Mesenchymal stem cell (in vitro differentiated cells and primary cell): ENCODE measurements at regions not wholly inside any gene's neighbourhood (a gene's known extent, or its start where the extent isn't known, plus 50 kb on each side); places are given as distances from the start of the nearest gene placed in this dataset.

ENCODE experiments used
- DNase-seq: peaks from one replicate; pipeline ENCODE4 v3.0.0-alpha.2; 2013
- H2AFZ ChIP-seq: one replicate; pipeline ENCODE4 v1.6.1; 2013; ENCODE audit warnings: low read depth, mild to moderate bottlenecking, control low read depth, inconsistent platforms, low read length, moderate library complexity
- H2AK5ac ChIP-seq: 2 replicates; pipeline ENCODE4 v1.6.1; 2013; ENCODE audit warnings: low read length, moderate library complexity, mild to moderate bottlenecking, inconsistent platforms; ENCODE audit not compliant: severe bottlenecking
- H2BK120ac ChIP-seq: one replicate; pipeline ENCODE4 v1.6.1; 2013; ENCODE audit warnings: low read depth, mild to moderate bottlenecking, inconsistent platforms, low read length, moderate library complexity
- H2BK12ac ChIP-seq, 2 experiments: one replicate each; pipeline ENCODE4 v1.6.1; 2013; ENCODE audit warnings: inconsistent platforms in 2 of 2, low read length in 2 of 2, mild to moderate bottlenecking in 2 of 2, moderate library complexity in 2 of 2, control low read depth in 1 of 2
- H2BK15ac ChIP-seq: one replicate; pipeline ENCODE4 v1.6.1; 2013; ENCODE audit warnings: mild to moderate bottlenecking, low read depth, inconsistent platforms; ENCODE audit not compliant: poor library complexity, severe bottlenecking
- H2BK5ac ChIP-seq: 2 replicates; pipeline ENCODE4 v1.6.1; 2013; ENCODE audit warnings: low read depth, mild to moderate bottlenecking, low read length, control low read depth, inconsistent platforms; ENCODE audit not compliant: poor library complexity, severe bottlenecking
- H3K14ac ChIP-seq, 2 experiments: one replicate each; pipeline ENCODE4 v1.6.1; 2013; ENCODE audit warnings: inconsistent platforms in 2 of 2, low read length in 2 of 2, control low read depth in 1 of 2, mild to moderate bottlenecking in 1 of 2, moderate library complexity in 1 of 2
- H3K18ac ChIP-seq, 2 experiments: one replicate each; pipeline ENCODE4 v1.6.1; 2013; ENCODE audit warnings: inconsistent platforms in 2 of 2, low read length in 2 of 2, control low read depth in 1 of 2, low read depth in 1 of 2, mild to moderate bottlenecking in 1 of 2
- H3K23ac ChIP-seq, 2 experiments: one replicate each; pipeline ENCODE4 v1.6.1; 2013; ENCODE audit warnings: inconsistent platforms in 2 of 2, low read length in 2 of 2, mild to moderate bottlenecking in 2 of 2, moderate library complexity in 2 of 2, control low read depth in 1 of 2
- H3K27ac ChIP-seq: 2 replicates; pipeline ENCODE4 v1.5.1; 2013; ENCODE audit warnings: mild to moderate bottlenecking, moderate library complexity, low read length, control low read depth, inconsistent platforms; ENCODE audit not compliant: poor library complexity, severe bottlenecking
- H3K27me3 ChIP-seq, 2 experiments: 2 replicates each; pipeline versions ENCODE4 v1.6.1 to v1.7.0; 2013; ENCODE audit warnings: low read length in 2 of 2, mild to moderate bottlenecking in 2 of 2, moderate library complexity in 2 of 2, control low read depth in 1 of 2, inconsistent platforms in 1 of 2; ENCODE audit not compliant: control insufficient read depth in 1 of 2, insufficient read depth in 1 of 2
- H3K36me3 ChIP-seq, 2 experiments: 2 replicates each; pipeline versions ENCODE4 v1.6.1 to v1.7.0; 2013; ENCODE audit warnings: low read length in 2 of 2, control low read depth in 1 of 2, inconsistent platforms in 1 of 2, low read depth in 1 of 2, mild to moderate bottlenecking in 1 of 2; ENCODE audit not compliant: insufficient read depth in 2 of 2, control insufficient read depth in 1 of 2
- H3K4ac ChIP-seq, 2 experiments: one replicate each; pipeline ENCODE4 v1.6.1; 2013; ENCODE audit warnings: inconsistent platforms in 2 of 2, low read length in 2 of 2, mild to moderate bottlenecking in 2 of 2, moderate library complexity in 2 of 2, control low read depth in 1 of 2, low read depth in 1 of 2
- H3K4me1 ChIP-seq: 2 replicates; pipeline ENCODE4 v1.6.1; 2013; ENCODE audit warnings: low read depth, low read length, control low read depth; ENCODE audit not compliant: control insufficient read depth, insufficient read depth
- H3K4me2 ChIP-seq: 2 replicates; pipeline ENCODE4 v1.6.1; 2013; ENCODE audit warnings: low read length, mild to moderate bottlenecking, inconsistent platforms; ENCODE audit not compliant: poor library complexity, severe bottlenecking
- H3K4me3 ChIP-seq, 2 experiments: 2 replicates each; pipeline versions ENCODE4 v1.5.1 to v1.7.0; 2013; ENCODE audit warnings: low read length in 2 of 2, mild to moderate bottlenecking in 2 of 2, control low read depth in 1 of 2, low read depth in 1 of 2; ENCODE audit not compliant: insufficient read depth in 1 of 2
- H3K79me1 ChIP-seq: replicated peaks from 2 replicates; pipeline ENCODE4 v1.6.1; 2013; ENCODE audit warnings: mild to moderate bottlenecking, control low read depth, low read length, inconsistent platforms; ENCODE audit not compliant: poor library complexity, severe bottlenecking
- H3K9ac ChIP-seq: 2 replicates; pipeline ENCODE4 v1.7.0; 2013; ENCODE audit warnings: mild to moderate bottlenecking, low read length, moderate library complexity
- H3K9me3 ChIP-seq: 2 replicates; pipeline ENCODE4 v1.7.0; 2013; ENCODE audit warnings: mild to moderate bottlenecking, low read length; ENCODE audit not compliant: control insufficient read depth
- H4K8ac ChIP-seq: one replicate; pipeline ENCODE4 v1.6.1; 2013; ENCODE audit warnings: inconsistent platforms, mild to moderate bottlenecking, low read length, moderate library complexity
- H4K91ac ChIP-seq: one replicate; pipeline ENCODE4 v1.6.1; 2013; ENCODE audit warnings: mild to moderate bottlenecking, low read length, inconsistent platforms
- WGBS: methylation state at CpG from one replicate; pipeline ENCODE4 v1.1.7; 2013; ENCODE audit warnings: mixed read lengths; 5-methylcytosine and 5-hydroxymethylcytosine counted together

GRCh38 chr13:44106266-44107152 is 226.8 kb downstream of the LACC1 start:
- Histone ChIP-seq H3K9me3 (peaks cover 32% of the 10 kb centered on the region), H3K4me3 (no peak overlapping the region), H3K14ac (no peak overlapping the region), H3K27ac (no peak overlapping the region), H2AK5ac (no peak overlapping the region), H2BK12ac (peak overlapping the region in 1 of 2 experiments; percentile 34), H3K36me3 (no peaks in the 10 kb centered on the region), H3K4me2 (no peak overlapping the region), H2AFZ (no peak overlapping the region), H2BK5ac (no peak overlapping the region), H3K23ac (no peak overlapping the region), H4K91ac (no peak overlapping the region), H3K18ac (no peak overlapping the region), H3K79me1 (no peaks in the 10 kb centered on the region), H3K9ac (no peak overlapping the region), H3K4ac (no peak overlapping the region), H3K27me3 (peaks cover 0 to 20% of the 10 kb centered on the region in 2 experiments), H4K8ac (no peak overlapping the region), H2BK120ac (no peak overlapping the region), H3K4me1 (peaks cover 5% of the 10 kb centered on the region), H2BK15ac (no peak overlapping the region)
- DNase-seq: no peak
- WGBS: 93% methylated on average over 5 of the region's 6 CpGs

DNA sequence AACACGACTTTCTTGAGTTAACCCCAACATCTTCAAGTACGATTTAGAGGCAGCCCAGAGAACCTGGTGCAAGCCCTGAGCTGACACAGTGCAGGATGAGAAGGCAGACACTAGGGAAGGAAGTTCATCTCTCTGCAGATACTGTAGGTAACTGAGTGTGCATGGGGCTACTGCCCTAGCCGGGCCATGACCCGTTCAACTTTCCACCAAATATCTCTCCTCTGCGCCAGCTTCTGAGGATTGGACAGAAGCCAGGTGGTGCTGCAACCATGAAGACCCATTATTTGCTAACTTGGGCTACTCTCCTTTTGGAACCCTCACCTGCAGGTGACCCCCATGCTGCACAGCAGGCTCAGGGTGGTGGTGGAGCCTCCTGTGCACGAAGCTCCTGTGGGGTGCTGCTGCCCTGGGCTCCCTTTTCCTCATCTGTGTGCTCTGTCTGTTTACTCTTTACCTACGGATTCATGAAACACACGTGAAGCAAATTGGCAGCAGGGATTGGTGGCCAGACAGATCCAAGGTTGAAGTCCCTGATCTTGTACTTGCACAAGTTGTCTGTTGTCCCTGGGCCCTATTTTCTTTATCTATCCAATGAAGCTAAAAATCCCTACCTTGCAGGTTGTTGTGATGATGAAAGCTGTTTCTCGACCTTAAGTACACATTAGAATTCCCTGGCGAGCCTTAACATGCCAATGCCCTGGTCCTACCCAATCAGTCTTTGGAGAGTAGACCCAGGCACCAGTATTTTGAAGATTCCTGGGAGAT is 227.8 kb downstream of the LACC1 start:
- Histone ChIP-seq H3K23ac (no peak overlapping the region), H3K18ac (no peak overlapping the region), H3K14ac (no peak overlapping the region), H2AK5ac (no peak overlapping the region), H3K4ac (no peak overlapping the region), H3K79me1 (no peaks in the 10 kb centered on the region), H4K91ac (no peak overlapping the region), H3K4me3 (no peak overlapping the region), H2BK12ac (no peak overlapping the region), H3K27ac (no peak overlapping the region), H3K27me3 (peaks cover 0 to 20% of the 10 kb centered on the region in 2 experiments), H2BK15ac (no peak overlapping the region), H2AFZ (no peak overlapping the region), H2BK5ac (no peak overlapping the region), H3K9me3 (peaks cover 22% of the 10 kb centered on the region), H3K36me3 (no peaks in the 10 kb centered on the region), H3K4me1 (peaks cover 5% of the 10 kb centered on the region), H2BK120ac (no peak overlapping the region), H3K9ac (no peak overlapping the region), H3K4me2 (no peak overlapping the region), H4K8ac (no peak overlapping the region)
- DNase-seq: no peak
- WGBS: 78% methylated on average over 10 of the region's 10 CpGs

GRCh38 chr13:44108331-44108858 is 228.7 kb downstream of the LACC1 start:
- Histone ChIP-seq H3K27ac (no peak overlapping the region), H3K9me3 (peaks cover 14% of the 10 kb centered on the region), H2BK15ac (no peak overlapping the region), H2BK12ac (no peak overlapping the region), H3K14ac (no peak overlapping the region), H3K4me3 (no peak overlapping the region), H2BK120ac (no peak overlapping the region), H3K36me3 (no peaks in the 10 kb centered on the region), H4K8ac (no peak overlapping the region), H3K9ac (no peak overlapping the region), H3K4ac (no peak overlapping the region), H3K4me1 (peaks cover 5% of the 10 kb centered on the region), H3K79me1 (no peaks in the 10 kb centered on the region), H3K18ac (no peak overlapping the region), H4K91ac (no peak overlapping the region), H3K4me2 (no peak overlapping the region), H2BK5ac (no peak overlapping the region), H2AK5ac (no peak overlapping the region), H3K23ac (no peak overlapping the region), H3K27me3 (peaks cover 0 to 20% of the 10 kb centered on the region in 2 experiments), H2AFZ (no peak overlapping the region)
- WGBS: 89% methylated on average over 2 of the region's 2 CpGs
- DNase-seq: no peak

DNA sequence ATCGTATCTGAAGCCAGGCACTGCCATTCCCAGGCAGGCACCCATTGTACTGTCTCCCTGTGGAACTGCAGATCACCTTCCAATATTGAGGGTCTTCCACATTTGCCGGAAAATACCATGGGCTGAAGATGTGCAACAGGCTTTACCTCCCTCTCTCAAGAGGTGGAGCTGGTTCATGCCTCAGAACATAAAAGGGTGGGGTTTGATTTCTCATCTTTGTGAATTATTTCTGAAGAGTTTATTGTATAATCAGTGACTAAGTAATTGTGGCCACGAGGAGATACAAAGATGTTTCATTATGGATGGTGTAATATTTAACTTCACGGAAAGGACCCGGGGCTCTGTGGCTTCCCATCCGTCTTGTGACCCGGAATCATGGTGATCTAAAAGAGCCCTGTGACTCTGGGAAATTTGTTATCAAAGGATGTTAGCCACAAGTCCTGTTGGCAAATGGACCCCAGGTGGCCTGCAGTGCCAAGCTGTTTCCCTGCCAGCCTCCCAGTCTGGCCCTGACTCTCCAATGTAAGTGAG is 230.5 kb downstream of the LACC1 start:
- Histone ChIP-seq H4K8ac (no peak overlapping the region), H2BK120ac (no peak overlapping the region), H3K23ac (no peak overlapping the region), H2AK5ac (no peak overlapping the region), H3K36me3 (no peaks in the 10 kb centered on the region), H2AFZ (no peak overlapping the region), H2BK15ac (no peak overlapping the region), H3K14ac (no peak overlapping the region), H3K27me3 (peaks cover 0 to 9% of the 10 kb centered on the region in 2 experiments), H3K18ac (no peak overlapping the region), H3K27ac (no peak overlapping the region), H3K9me3 (no peaks in the 10 kb centered on the region), H4K91ac (no peak overlapping the region), H2BK12ac (no peak overlapping the region), H2BK5ac (peak overlapping the region; percentile 62), H3K79me1 (no peaks in the 10 kb centered on the region), H3K4me2 (no peak overlapping the region), H3K4ac (no peak overlapping the region), H3K9ac (no peak overlapping the region), H3K4me1 (peaks cover 5% of the 10 kb centered on the region), H3K4me3 (no peak overlapping the region)
- no peak for DNase-seq
- 78% methylated on average over 7 of the region's 7 CpGs for WGBS
